Heart left ventricle (tissue), 16 donors: ENCODE measurements at regions not wholly inside any gene's neighbourhood (a gene's known extent, or its start where the extent isn't known, plus 50 kb on each side); places are given as distances from the start of the nearest gene placed in this dataset.

Experiments
- ATAC-seq, 4 donors: fragments of 200-7000 bp; cut with Tn5 transposase; one replicate each; pipeline ENCODE4 v1.9.1; 2020 to 2022; ENCODE audit warnings: moderate library complexity in 4 of 4, mild to moderate bottlenecking in 3 of 4, moderate number of reproducible peaks in 1 of 4
- DNase-seq, 5 donors: peaks; one replicate each; pipeline ENCODE4 v3.0.0-alpha.2; 2020
- H3K27ac ChIP-seq, 12 donors: fragments of 200-600 bp; sonication (generic) in 4 of 12; one replicate each; pipeline versions ENCODE4 v1.5.0 to v1.8.0; 2016 to 2022; ENCODE audit warnings: mild to moderate bottlenecking in 2 of 12
- H3K27me3 ChIP-seq, 9 donors: fragments of 200-600 bp; sonication (generic) in 2 of 9; one replicate each; pipeline versions ENCODE4 v1.5.1 to v1.8.0; 2016 to 2022; ENCODE audit warnings: mild to moderate bottlenecking in 3 of 9
- H3K36me3 ChIP-seq, 9 donors: fragments of 200-600 bp; sonication (generic) in 2 of 9; one replicate each; pipeline versions ENCODE4 v1.5.0 to v1.8.0; 2018 to 2022; ENCODE audit warnings: mild to moderate bottlenecking in 2 of 9
- H3K4me1 ChIP-seq, 12 donors: fragments of 200-600 bp; sonication (generic) in 4 of 12; one replicate each; pipeline versions ENCODE4 v1.5.0 to v1.8.0; 2016 to 2022; ENCODE audit warnings: mild to moderate bottlenecking in 3 of 12
- H3K4me3 ChIP-seq, 12 donors: fragments of 200-600 bp; sonication (generic) in 4 of 12; one replicate each; pipeline versions ENCODE4 v1.5.0 to v1.8.0; 2017 to 2022; ENCODE audit warnings: mild to moderate bottlenecking in 9 of 12, moderate library complexity in 4 of 12
- H3K9me3 ChIP-seq, 12 donors: fragments of 200-600 bp; sonication (generic) in 4 of 12; one replicate each; pipeline versions ENCODE4 v1.5.0 to v1.8.0; 2016 to 2022; ENCODE audit warnings: mild to moderate bottlenecking in 1 of 12
- POLR2A ChIP-seq, 2 donors: fragments of 450-650 bp; IDR thresholded peaks; one replicate each; pipeline ENCODE4 v1.6.1; 2017; ENCODE audit warnings: antibody characterized with exemption in 2 of 2, mild to moderate bottlenecking in 2 of 2, moderate library complexity in 2 of 2
- WGBS, 4 donors: extraction: QIAGEN DNeasy Blood & Tissue Kit in 2 of 4; methylation state at CpG; one replicate each; pipeline versions ENCODE4 v1.1.5 to v1.1.7; 2013 to 2018; 5-methylcytosine and 5-hydroxymethylcytosine counted together
- intact Hi-C, 10 donors: fragments of 100-400 bp; cut with DNase I; formaldehyde crosslinking; loops; one replicate each; pipeline versions ENCODE4 v1.11.1 to v1.14.2; 2022
- TF ChIP-seq, protein P1 (sequence below), 12 donors: fragments of 200-600 bp; sonication (generic) in 4 of 12; IDR thresholded peaks; one replicate each; pipeline versions ENCODE4 v1.5.0 to v1.8.0; 2018 to 2022; ENCODE audit warnings: antibody characterized with exemption in 12 of 12, mild to moderate bottlenecking in 5 of 12
- donor health status: ischemic (EF 13 %, LVEDD 7.1; RV severe dilation, severe dysfunction).
- donor health status: healthy with polysubstance abuse.
- donor health status: DM: no; HTN: yes; CAD: no.
- donor health status: DM: no; HTN: no; CAD: no.
- donor health status: ischemic (EF 25% LVEDD 6.9; RV normal size, moderate dysfunction).
- donor health status: ischemic (EF 25% LVEDD 5.7; RV mildly dilated, moderate dysfunction).
- donor health status: healthy.
- donor health status: DM: yes; HTN: yes; CAD: no.
- donor health status: ischemic (EF 35%, LVEDD 5.7; RV mildly dilated, moderate dysfunction).
- donor health status: nonischemic (EF 11% LVEDD 7.7; RV severe dilation, severe dysfunction).
- donor health status: DM: yes; HTN: yes; CAD: no.
- donor health status: PGD.
- donor health status: ischemic (EF 29% LVEDD 5.4; RV normal size, mild dysfunction).
- donor health status: nonischemic (EF 23%, LVEDD 6.1; RV moderate dilation, normal function).

- WGBS, 4 donors, result 54 to 64% (median 56%) methylated on average over 3 of the region's 3 CpGs
- ATAC-seq (no peak), DNase-seq (no peak)
- H3K36me3 ChIP-seq, result no peaks in the 10 kb centered on the region
- H3K9me3 ChIP-seq, result peaks cover 0 to 22% (median 9%) of the 10 kb centered on the region in 12 donors
- H3K27me3 ChIP-seq, result no peaks in the 10 kb centered on the region
- no peak overlapping the region for H3K27ac ChIP-seq
- intact Hi-C loops, result no loop called here
- no peak overlapping the region for H3K4me3 ChIP-seq
- H3K4me1 ChIP-seq, result no peaks in the 10 kb centered on the region
- TF ChIP-seq, protein P1, sequence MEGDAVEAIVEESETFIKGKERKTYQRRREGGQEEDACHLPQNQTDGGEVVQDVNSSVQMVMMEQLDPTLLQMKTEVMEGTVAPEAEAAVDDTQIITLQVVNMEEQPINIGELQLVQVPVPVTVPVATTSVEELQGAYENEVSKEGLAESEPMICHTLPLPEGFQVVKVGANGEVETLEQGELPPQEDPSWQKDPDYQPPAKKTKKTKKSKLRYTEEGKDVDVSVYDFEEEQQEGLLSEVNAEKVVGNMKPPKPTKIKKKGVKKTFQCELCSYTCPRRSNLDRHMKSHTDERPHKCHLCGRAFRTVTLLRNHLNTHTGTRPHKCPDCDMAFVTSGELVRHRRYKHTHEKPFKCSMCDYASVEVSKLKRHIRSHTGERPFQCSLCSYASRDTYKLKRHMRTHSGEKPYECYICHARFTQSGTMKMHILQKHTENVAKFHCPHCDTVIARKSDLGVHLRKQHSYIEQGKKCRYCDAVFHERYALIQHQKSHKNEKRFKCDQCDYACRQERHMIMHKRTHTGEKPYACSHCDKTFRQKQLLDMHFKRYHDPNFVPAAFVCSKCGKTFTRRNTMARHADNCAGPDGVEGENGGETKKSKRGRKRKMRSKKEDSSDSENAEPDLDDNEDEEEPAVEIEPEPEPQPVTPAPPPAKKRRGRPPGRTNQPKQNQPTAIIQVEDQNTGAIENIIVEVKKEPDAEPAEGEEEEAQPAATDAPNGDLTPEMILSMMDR (IDR thresholded peaks at IDR 0.05), result no peak
- TF ChIP-seq POLR2A (IDR thresholded peaks at IDR 0.05), result no peak
These were observed 184.9 kb upstream of the MAP2 start for GRCh38 chr2:209238765-209239584.

- no peak for ATAC-seq
- WGBS, 4 donors, result 27 to 48% (median 32%) methylated on average over 2 of the region's 2 CpGs
- Histone ChIP-seq H3K4me3 (no peak overlapping the region), H3K9me3 (peaks cover 0 to 22% (median 9%) of the 10 kb centered on the region in 12 donors), H3K4me1 (no peaks in the 10 kb centered on the region), H3K27me3 (no peaks in the 10 kb centered on the region), H3K36me3 (no peaks in the 10 kb centered on the region), H3K27ac (no peak overlapping the region)
- DNase-seq, result no peak
- TF ChIP-seq POLR2A (IDR thresholded peaks at IDR 0.05), result no peak
- TF ChIP-seq, protein P1 (IDR thresholded peaks at IDR 0.05), result no peak
- intact Hi-C loops, result no loop called here
These were observed 184.3 kb upstream of the MAP2 start for GRCh38 chr2:209239585-209239938.

DNA sequence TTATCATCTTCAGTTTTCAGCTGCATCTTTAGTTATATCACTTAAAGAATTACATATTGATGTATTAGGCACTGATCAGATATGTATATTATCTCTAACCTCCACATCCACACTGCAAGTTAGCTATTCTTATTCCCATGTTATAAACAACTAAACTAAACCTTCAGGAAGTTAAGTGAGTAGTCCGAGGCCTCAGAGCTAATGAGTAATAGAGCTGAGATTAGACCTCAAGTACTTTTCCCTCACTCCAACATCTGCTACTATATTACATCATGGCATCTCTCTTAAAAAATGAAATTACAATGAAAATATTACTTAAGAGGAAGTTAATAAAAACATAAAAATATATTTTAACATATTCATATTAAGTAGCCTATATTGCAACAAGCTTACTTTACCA lies 183.6 kb upstream of the MAP2 start:
- TF ChIP-seq, protein P1 (IDR thresholded peaks at IDR 0.05), result no peak
- TF ChIP-seq POLR2A (IDR thresholded peaks at IDR 0.05), result no peak
- Histone ChIP-seq H3K4me3 (no peak overlapping the region), H3K4me1 (no peaks in the 10 kb centered on the region), H3K27ac (no peak overlapping the region), H3K36me3 (no peaks in the 10 kb centered on the region), H3K9me3 (peaks cover 0 to 22% (median 9%) of the 10 kb centered on the region in 12 donors), H3K27me3 (no peaks in the 10 kb centered on the region)
- 0 to 78% (median 19%) methylated on average over 1 of the region's 1 CpG for WGBS, 4 donors
- DNase-seq (no peak), ATAC-seq (no peak)
- intact Hi-C loops, result no loop called here

DNA sequence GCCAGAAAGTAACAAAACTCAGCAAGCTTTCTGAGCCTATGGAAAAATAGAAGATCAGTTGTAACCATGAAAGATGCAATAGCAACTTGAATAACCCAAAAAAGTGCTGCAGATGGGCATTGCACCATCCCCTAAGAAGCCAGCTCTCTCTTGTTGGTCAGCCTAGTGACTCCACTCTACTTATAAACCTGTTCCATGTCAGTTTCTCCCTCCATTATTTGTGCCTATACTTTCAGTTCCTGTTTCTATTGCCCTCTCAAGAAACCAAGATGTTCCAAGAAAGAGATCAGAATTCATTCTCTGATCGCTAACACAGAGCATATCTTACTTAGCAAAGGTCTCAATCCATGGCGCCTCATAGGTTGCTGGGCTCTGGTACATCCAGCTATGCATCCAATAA lies 170.3 kb upstream of the MAP2 start:
- WGBS, 4 donors, result 48 to 94% (median 68%) methylated on average over 2 of the region's 2 CpGs
- H3K4me1 ChIP-seq, result no peaks in the 10 kb centered on the region
- H3K4me3 ChIP-seq, result no peak overlapping the region

More for the DNA sequence above, 170.3 kb upstream of the MAP2 start:
- H3K27me3 ChIP-seq, result no peaks in the 10 kb centered on the region
- H3K27ac ChIP-seq, result no peak overlapping the region
- intact Hi-C loops, result no loop called here
- H3K36me3 ChIP-seq, result no peaks in the 10 kb centered on the region
- no peaks in the 10 kb centered on the region for H3K9me3 ChIP-seq
- DNase-seq (no peak), ATAC-seq (no peak)
- TF ChIP-seq, protein P1 (IDR thresholded peaks at IDR 0.05), result no peak
- no peak for TF ChIP-seq POLR2A (IDR thresholded peaks at IDR 0.05)
